ENCODE measurements at regions not wholly inside any gene's neighbourhood (a gene's known extent, or its start where the extent isn't known, plus 50 kb on each side); places are given as distances from the start of the nearest gene placed in this dataset.

DNA sequence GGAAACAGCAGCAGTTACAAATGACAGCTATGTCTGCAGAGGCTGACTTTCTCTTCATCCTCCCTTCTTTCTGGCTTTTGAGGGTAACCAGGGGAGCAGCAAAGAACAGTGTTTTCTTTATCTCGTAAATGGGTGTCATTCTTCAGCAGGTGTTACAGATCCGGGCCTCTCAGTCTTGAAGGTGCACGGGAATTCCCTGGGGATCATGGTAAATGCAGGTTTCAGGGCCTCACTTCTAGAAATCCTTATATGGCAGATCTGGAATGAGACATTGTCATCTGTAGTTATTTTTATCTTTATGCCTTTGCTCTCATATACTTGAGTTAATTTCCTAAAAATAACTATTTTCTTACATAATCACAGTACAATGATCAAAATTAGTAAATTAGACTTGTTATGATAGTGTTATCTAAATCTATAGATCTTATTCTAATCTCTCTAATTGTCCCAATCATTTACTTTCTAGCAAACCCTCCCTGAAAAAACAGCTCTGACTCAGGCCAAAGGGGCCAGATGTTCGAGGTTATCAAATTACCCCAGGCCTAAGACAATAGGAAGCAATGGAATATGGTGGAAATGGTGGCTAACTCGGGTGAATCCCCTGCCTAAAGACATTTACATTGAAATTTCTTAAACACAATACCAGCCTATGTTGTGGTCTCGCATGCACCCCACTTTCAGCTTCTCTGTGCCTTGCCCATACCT, 145.0 kb downstream of the CAND1 start:
- no peak overlapping the region for H3K4me3 ChIP-seq
- H3K27ac ChIP-seq (ENCODE audit: low read depth in 1 of 2, low read length in 1 of 2): no peak overlapping the region
- H3K9ac ChIP-seq (ENCODE audit: insufficient read depth in 1 of 2, low read length in 2 of 2): no peak overlapping the region
- peaks cover 0 to 11% (median 0%) of the 10 kb centered on the region in 5 donors for H3K4me1 ChIP-seq (ENCODE audit: control insufficient read depth in 5 of 5, insufficient read depth in 5 of 5, low read length in 5 of 5)
- WGBS, 2 donors: 77 to 89% methylated on average over 6 of the region's 6 CpGs
- no peaks in the 10 kb centered on the region for H3K27me3 ChIP-seq (ENCODE audit: control insufficient read depth in 3 of 3, insufficient read depth in 3 of 3, low read length in 2 of 3)
- ATAC-seq (ENCODE audit: insufficient read depth, low FRiP score) (no peak), DNase-seq (no peak)
- H3K36me3 ChIP-seq (ENCODE audit: control insufficient read depth in 4 of 4, insufficient read depth in 4 of 4, low read length in 4 of 4): no peaks in the 10 kb centered on the region
- TF ChIP-seq CTCF (IDR thresholded peaks at IDR 0.05; ENCODE audit: control extremely low read depth, extremely low read depth): no peak
- no peaks in the 10 kb centered on the region for H3K9me3 ChIP-seq (ENCODE audit: control insufficient read depth in 4 of 4, insufficient read depth in 3 of 4, low read length in 3 of 4)

DNA sequence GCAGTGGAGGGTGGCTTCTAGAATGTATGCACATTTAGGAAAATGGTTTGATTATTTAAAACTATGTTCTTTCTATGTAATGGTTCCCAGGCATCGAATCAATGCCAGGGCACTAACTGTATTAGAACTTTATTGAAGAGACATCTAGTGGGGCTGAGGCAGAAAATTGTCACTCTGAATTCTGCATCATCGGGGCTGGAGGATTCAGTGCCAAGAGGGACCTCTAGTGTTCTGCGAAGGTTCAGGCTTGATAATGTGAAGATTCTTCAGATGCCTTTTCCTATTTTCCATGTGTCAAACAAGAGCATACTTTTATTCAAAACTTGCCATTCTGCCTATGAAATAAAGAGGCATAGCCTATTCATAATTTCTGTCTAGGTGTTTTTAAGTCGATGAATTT, 146.3 kb downstream of the CAND1 start:
- Histone ChIP-seq H3K4me3 (no peak overlapping the region), H3K27me3 (ENCODE audit: control insufficient read depth in 3 of 3, insufficient read depth in 3 of 3, low read length in 2 of 3) (no peaks in the 10 kb centered on the region), H3K4me1 (ENCODE audit: control insufficient read depth in 5 of 5, insufficient read depth in 5 of 5, low read length in 5 of 5) (peaks cover 0 to 5% (median 0%) of the 10 kb centered on the region in 5 donors), H3K36me3 (ENCODE audit: control insufficient read depth in 4 of 4, insufficient read depth in 4 of 4, low read length in 4 of 4) (no peaks in the 10 kb centered on the region), H3K9me3 (ENCODE audit: control insufficient read depth in 4 of 4, insufficient read depth in 3 of 4, low read length in 3 of 4) (no peaks in the 10 kb centered on the region), H3K9ac (ENCODE audit: insufficient read depth in 1 of 2, low read length in 2 of 2) (no peak overlapping the region), H3K27ac (ENCODE audit: low read depth in 1 of 2, low read length in 1 of 2) (no peak overlapping the region)
- WGBS, 2 donors: 41 to 54% methylated on average over 4 of the region's 4 CpGs
- DNase-seq (peak; percentile 39 to 76 (median 74)), ATAC-seq (ENCODE audit: insufficient read depth, low FRiP score) (no peak)
- no peak for TF ChIP-seq CTCF (IDR thresholded peaks at IDR 0.05; ENCODE audit: control extremely low read depth, extremely low read depth)

- no peak for TF ChIP-seq CTCF (IDR thresholded peaks at IDR 0.05; ENCODE audit: control extremely low read depth, extremely low read depth)
- no peaks in the 10 kb centered on the region for H3K36me3 ChIP-seq (ENCODE audit: control insufficient read depth in 4 of 4, insufficient read depth in 4 of 4, low read length in 4 of 4)
- H3K9ac ChIP-seq (ENCODE audit: insufficient read depth in 1 of 2, low read length in 2 of 2): no peak overlapping the region
- H3K27ac ChIP-seq (ENCODE audit: low read depth in 1 of 2, low read length in 1 of 2): no peak overlapping the region
- DNase-seq: no peak
- WGBS, 2 donors: 96% methylated on average over 7 of the region's 7 CpGs
- no peaks in the 10 kb centered on the region for H3K9me3 ChIP-seq (ENCODE audit: control insufficient read depth in 4 of 4, insufficient read depth in 3 of 4, low read length in 3 of 4)
- H3K4me3 ChIP-seq: no peak overlapping the region
- no peak for ATAC-seq (ENCODE audit: insufficient read depth, low FRiP score)
- H3K27me3 ChIP-seq (ENCODE audit: control insufficient read depth in 3 of 3, insufficient read depth in 3 of 3, low read length in 2 of 3): no peaks in the 10 kb centered on the region
- peaks cover 0 to 4% (median 0%) of the 10 kb centered on the region in 5 donors for H3K4me1 ChIP-seq (ENCODE audit: control insufficient read depth in 5 of 5, insufficient read depth in 5 of 5, low read length in 5 of 5)
Observed at GRCh38 chr12:67419810-67420209, 150.7 kb downstream of the CAND1 start.

- Histone ChIP-seq H3K36me3 (ENCODE audit: control insufficient read depth in 4 of 4, insufficient read depth in 4 of 4, low read length in 4 of 4) (no peaks in the 10 kb centered on the region), H3K27me3 (ENCODE audit: control insufficient read depth in 3 of 3, insufficient read depth in 3 of 3, low read length in 2 of 3) (no peaks in the 10 kb centered on the region), H3K9ac (ENCODE audit: insufficient read depth in 1 of 2, low read length in 2 of 2) (no peak overlapping the region), H3K4me1 (ENCODE audit: control insufficient read depth in 5 of 5, insufficient read depth in 5 of 5, low read length in 5 of 5) (peaks cover 0 to 4% (median 0%) of the 10 kb centered on the region in 5 donors), H3K9me3 (ENCODE audit: control insufficient read depth in 4 of 4, insufficient read depth in 3 of 4, low read length in 3 of 4) (no peaks in the 10 kb centered on the region), H3K27ac (ENCODE audit: low read depth in 1 of 2, low read length in 1 of 2) (no peak overlapping the region), H3K4me3 (no peak overlapping the region)
- DNase-seq (peak in 1 of 3 donors; percentile 15), ATAC-seq (ENCODE audit: insufficient read depth, low FRiP score) (no peak)
- TF ChIP-seq CTCF (IDR thresholded peaks at IDR 0.05; ENCODE audit: control extremely low read depth, extremely low read depth): no peak
- WGBS, 2 donors: 79 to 88% methylated on average over 3 of the region's 3 CpGs
Observed at GRCh38 chr12:67420506-67420905, 151.3 kb downstream of the CAND1 start.

Measured in lung (tissue), 11 donors.